ENCODE measurements at regions not wholly inside any gene's neighbourhood (a gene's known extent, or its start where the extent isn't known, plus 50 kb on each side); places are given as distances from the start of the nearest gene placed in this dataset.

DNA sequence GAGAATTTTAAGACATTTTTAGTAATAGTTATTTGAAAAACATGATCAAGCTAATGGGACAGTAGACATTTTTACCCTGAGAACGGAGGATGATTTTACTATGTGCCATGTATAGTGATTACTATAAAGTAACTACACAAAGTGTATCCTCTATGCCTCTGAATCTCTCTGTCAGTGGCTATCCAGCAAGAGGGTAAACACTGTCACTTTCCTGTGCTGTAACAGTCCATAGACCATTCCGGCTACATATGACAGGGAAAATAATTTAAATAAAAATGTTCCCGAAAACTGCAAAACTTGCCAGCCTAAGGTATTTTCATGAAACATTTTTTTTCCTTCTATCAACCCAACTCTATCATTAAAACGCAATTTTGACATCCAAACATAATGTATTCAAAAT lies 1632.2 kb upstream of the ACVR2A start:
- in situ Hi-C loops (cut with MboI; ENCODE audit: low pct_unique_long_range_greater_than_20kb, low sequenced_read_pairs, unreplicated experiment), result no loop called here
- DNase-seq (ENCODE audit: low spot score), result no peak
- TF ChIP-seq, protein P1, sequence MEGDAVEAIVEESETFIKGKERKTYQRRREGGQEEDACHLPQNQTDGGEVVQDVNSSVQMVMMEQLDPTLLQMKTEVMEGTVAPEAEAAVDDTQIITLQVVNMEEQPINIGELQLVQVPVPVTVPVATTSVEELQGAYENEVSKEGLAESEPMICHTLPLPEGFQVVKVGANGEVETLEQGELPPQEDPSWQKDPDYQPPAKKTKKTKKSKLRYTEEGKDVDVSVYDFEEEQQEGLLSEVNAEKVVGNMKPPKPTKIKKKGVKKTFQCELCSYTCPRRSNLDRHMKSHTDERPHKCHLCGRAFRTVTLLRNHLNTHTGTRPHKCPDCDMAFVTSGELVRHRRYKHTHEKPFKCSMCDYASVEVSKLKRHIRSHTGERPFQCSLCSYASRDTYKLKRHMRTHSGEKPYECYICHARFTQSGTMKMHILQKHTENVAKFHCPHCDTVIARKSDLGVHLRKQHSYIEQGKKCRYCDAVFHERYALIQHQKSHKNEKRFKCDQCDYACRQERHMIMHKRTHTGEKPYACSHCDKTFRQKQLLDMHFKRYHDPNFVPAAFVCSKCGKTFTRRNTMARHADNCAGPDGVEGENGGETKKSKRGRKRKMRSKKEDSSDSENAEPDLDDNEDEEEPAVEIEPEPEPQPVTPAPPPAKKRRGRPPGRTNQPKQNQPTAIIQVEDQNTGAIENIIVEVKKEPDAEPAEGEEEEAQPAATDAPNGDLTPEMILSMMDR (IDR thresholded peaks at IDR 0.05; ENCODE audit: extremely low read depth, insufficient read depth, missing control alignments), result no peak

DNA sequence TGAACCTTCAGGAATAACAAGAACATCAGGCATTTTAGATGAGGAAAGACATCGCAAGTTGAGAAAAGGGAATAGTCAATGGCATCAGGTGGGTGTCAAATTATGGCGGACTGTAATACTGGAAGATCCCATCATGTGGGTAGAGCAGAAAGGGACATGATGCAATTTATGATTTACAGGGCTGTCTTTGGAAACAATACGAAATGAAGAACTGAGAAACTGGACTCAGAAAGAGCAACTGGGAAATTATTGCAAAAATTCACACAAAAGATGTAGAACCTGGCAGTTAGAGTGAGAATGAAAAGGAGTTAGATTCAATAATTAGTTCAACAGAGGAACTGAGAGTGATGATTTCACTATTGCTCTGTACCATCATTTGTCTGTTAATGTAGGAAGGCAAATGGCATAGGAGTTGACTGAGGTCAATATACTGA lies 1635.0 kb upstream of the ACVR2A start:
- TF ChIP-seq, protein P1 (IDR thresholded peaks at IDR 0.05; ENCODE audit: extremely low read depth, insufficient read depth, missing control alignments), result no peak
- DNase-seq (ENCODE audit: low spot score), result no peak
- in situ Hi-C loops (cut with MboI; ENCODE audit: low pct_unique_long_range_greater_than_20kb, low sequenced_read_pairs, unreplicated experiment), result no loop called here

- TF ChIP-seq, protein P1 (IDR thresholded peaks at IDR 0.05; ENCODE audit: extremely low read depth, insufficient read depth, missing control alignments), result no peak
- DNase-seq (ENCODE audit: low spot score), result no peak
- in situ Hi-C loops (cut with MboI; ENCODE audit: low pct_unique_long_range_greater_than_20kb, low sequenced_read_pairs, unreplicated experiment), result no loop called here
Observed at GRCh38 chr2:146207901-146208300, 1636.9 kb upstream of the ACVR2A start.

- no peak for DNase-seq (ENCODE audit: low spot score)
- in situ Hi-C loops (cut with MboI; ENCODE audit: low pct_unique_long_range_greater_than_20kb, low sequenced_read_pairs, unreplicated experiment), result no loop called here
- TF ChIP-seq, protein P1 (IDR thresholded peaks at IDR 0.05; ENCODE audit: extremely low read depth, insufficient read depth, missing control alignments), result no peak
Observed at GRCh38 chr2:146207417-146207816, 1637.4 kb upstream of the ACVR2A start.

DNA sequence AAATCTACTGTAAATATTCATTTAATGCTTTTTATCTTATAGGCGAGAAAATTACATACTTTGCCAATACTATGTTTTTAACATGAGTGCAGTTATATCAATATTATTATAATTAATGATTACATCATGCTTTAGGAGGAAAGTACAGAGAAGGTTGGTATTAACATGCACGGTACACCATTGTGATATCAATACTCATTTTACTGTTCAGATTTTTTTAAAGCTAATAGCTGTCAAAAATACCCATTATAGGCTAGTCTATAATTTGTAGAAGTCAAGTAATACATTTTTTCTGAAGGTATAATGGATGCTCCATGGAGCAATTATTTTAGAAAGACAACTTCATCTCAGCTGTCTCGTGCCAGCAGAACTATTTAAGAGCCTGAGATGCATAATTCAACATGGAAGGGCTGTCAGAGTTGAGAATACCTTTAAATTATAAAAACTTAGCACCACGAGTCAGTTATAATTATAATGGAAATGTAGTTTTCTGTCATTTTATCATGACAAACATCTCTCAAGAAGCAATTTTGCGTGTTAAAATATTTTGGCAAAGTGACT lies 1641.7 kb upstream of the ACVR2A start:
- TF ChIP-seq, protein P1 (IDR thresholded peaks at IDR 0.05; ENCODE audit: extremely low read depth, insufficient read depth, missing control alignments), result no peak
- no peak for DNase-seq (ENCODE audit: low spot score)
- in situ Hi-C loops (cut with MboI; ENCODE audit: low pct_unique_long_range_greater_than_20kb, low sequenced_read_pairs, unreplicated experiment), result no loop called here

DNA sequence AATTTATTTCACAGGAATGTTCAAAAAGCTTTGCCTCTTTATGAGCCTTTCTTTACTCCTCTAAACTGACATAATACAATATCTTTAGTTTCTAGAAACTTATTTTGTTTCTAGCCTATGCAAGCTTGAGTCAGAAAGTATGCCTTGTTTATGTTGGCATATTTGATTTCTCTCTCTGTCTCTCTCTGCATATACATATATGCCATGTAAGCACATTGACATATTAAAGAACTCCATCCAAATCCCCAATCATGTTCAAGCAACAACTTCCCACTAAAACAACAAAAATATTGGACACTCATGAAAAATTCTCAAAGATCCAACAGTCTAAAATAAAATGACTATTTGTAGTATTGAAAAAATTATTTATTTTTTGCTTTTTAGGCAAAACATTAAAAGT lies 1651.2 kb upstream of the ACVR2A start:
- in situ Hi-C loops (cut with MboI; ENCODE audit: low pct_unique_long_range_greater_than_20kb, low sequenced_read_pairs, unreplicated experiment), result no loop called here
- TF ChIP-seq, protein P1 (IDR thresholded peaks at IDR 0.05; ENCODE audit: extremely low read depth, insufficient read depth, missing control alignments), result no peak
- DNase-seq (ENCODE audit: low spot score), result no peak

DNA sequence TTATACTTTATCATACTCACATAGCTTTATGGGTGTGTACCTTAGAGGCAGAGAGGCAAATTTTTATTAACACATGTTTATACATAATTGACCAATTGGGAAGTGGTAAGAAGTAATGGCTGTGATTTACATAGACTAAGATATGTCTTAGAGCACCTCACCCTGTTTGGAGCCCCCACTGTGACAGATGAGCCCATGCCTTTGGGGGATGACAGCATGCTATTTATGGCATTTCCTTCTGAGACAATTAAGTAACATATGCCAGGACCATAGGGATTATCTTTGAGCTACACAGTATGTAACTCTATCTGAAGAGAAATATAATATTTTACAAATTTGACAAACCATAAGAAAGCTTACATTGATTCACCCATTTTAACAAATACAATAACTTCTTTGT lies 1655.3 kb upstream of the ACVR2A start:
- no peak for DNase-seq (ENCODE audit: low spot score)
- TF ChIP-seq, protein P1 (IDR thresholded peaks at IDR 0.05; ENCODE audit: extremely low read depth, insufficient read depth, missing control alignments), result no peak
- in situ Hi-C loops (cut with MboI; ENCODE audit: low pct_unique_long_range_greater_than_20kb, low sequenced_read_pairs, unreplicated experiment), result no loop called here

Data from GM13977 (cell line).